HG03066 (cell line): ENCODE measurements at regions not wholly inside any gene's neighbourhood (a gene's known extent, or its start where the extent isn't known, plus 50 kb on each side); places are given as distances from the start of the nearest gene placed in this dataset.

Experiments used
- ATAC-seq: cut with Tn5 transposase; IDR thresholded peaks from one replicate; pipeline ENCODE4 v1.9.1; 2021; ENCODE audit warnings: low read depth; ENCODE audit not compliant: unreplicated experiment

- ATAC-seq: no peak
Observed at GRCh38 chr18:55775972-55776371, 188.0 kb upstream of the TCF4 start.

- ATAC-seq: no peak
Observed at GRCh38 chr18:55774505-55774904, 186.5 kb upstream of the TCF4 start.

- no peak for ATAC-seq
Observed at GRCh38 chr18:55768255-55768654, 180.3 kb upstream of the TCF4 start.

DNA sequence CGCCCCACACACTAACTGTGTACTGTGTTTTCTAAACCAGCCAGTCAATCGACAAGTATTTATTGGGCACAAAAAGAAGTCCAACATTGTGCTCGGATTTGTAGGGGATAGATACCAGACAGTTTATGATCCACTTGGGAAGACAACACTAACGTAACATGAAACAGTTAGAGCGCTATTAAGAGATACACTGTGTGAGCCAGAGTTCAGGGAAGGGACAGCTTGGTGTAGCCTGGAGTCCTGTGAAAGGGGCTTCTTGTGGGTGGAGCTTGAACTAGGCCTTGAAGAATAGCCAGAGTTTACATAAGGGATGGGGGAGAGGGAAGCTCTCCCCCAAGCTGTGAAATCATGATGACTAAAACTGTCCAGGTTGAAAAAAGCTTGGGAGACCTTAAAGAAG, 176.4 kb upstream of the TCF4 start:
- no peak for ATAC-seq

DNA sequence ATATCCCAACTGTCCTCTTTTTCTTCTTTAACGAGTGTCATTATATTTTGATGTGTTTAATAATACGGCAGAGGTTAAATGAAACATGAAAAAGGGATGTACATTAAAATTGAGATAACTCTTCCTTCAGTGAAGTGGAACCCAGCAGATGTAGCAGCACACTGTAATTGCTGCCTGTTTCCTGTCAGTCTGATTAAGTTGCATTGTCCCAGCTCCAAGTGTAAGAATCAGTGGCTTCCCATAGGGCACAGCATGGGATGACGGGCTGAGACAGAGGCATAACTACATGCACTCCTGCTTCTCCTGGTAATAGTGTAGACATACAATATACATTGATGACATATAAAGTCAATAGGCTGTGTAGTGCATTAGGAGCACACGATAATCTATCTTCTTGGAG, 175.8 kb upstream of the TCF4 start:
- no peak for ATAC-seq

GRCh38 chr18:55763298-55763697, 175.3 kb upstream of the TCF4 start:
- no peak for ATAC-seq

- ATAC-seq: no peak
Observed at GRCh38 chr18:55762424-55762823, 174.4 kb upstream of the TCF4 start.

GRCh38 chr18:55753643-55754263, 165.8 kb upstream of the TCF4 start:
- no peak for ATAC-seq

- ATAC-seq: no peak
Observed at GRCh38 chr18:55751476-55751875, 163.5 kb upstream of the TCF4 start.

GRCh38 chr18:55748227-55748738, 160.3 kb upstream of the TCF4 start:
- ATAC-seq: no peak

- ATAC-seq: no peak
Observed at GRCh38 chr18:55744206-55744605, 156.2 kb upstream of the TCF4 start.

DNA sequence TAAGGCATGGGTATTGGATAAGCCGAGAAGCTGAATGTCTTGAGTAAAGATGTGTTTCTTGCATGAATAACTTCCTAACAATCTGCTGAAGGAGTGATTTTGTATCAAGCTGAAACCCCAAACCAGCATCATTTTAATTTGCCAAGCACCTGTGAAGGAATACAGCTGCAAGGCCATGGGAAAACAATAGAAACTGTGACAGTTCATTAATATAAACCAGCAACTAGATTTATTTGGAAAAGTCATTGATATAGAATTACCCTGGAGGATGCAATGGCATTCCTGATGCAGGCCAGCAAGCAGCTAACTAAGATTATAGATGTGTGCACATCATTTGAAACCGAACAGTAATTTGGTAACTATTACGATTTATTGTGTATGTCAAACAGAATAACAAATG, 155.7 kb upstream of the TCF4 start:
- no peak for ATAC-seq

- no peak for ATAC-seq
Observed at GRCh38 chr18:55743133-55743532, 155.1 kb upstream of the TCF4 start.

- ATAC-seq: no peak
Observed at GRCh38 chr18:55739488-55739887, 151.5 kb upstream of the TCF4 start.

- no peak for ATAC-seq
Observed at GRCh38 chr18:55738483-55739114, 150.6 kb upstream of the TCF4 start.

GRCh38 chr18:55737781-55738468, 149.9 kb upstream of the TCF4 start:
- no peak for ATAC-seq

GRCh38 chr18:55737266-55737665, 149.3 kb upstream of the TCF4 start:
- no peak for ATAC-seq

- no peak for ATAC-seq
Observed at GRCh38 chr18:55735969-55736368, 148.0 kb upstream of the TCF4 start.

GRCh38 chr18:55735199-55735855, 147.3 kb upstream of the TCF4 start:
- no peak for ATAC-seq

- no peak for ATAC-seq
Observed at GRCh38 chr18:55732227-55733106, 144.5 kb upstream of the TCF4 start.
